Stimulated activated naive B cell treated with anti-CD40 and anti-IgM and Interleukin-4, amounts not matched to agents 10 μg/mL and 1 μg/mL and 100 μg/mL, for 72 hours (primary cell): ENCODE measurements at regions not wholly inside any gene's neighbourhood (a gene's known extent, or its start where the extent isn't known, plus 50 kb on each side); places are given as distances from the start of the nearest gene placed in this dataset.

Experiments
- ATAC-seq, 2 donors: fragments of 150-1000 bp; cut with Tn5 transposase; replicated peaks; 2 replicates each; pipeline ENCODE4 v1.10.0; 2021; ENCODE audit warnings: moderate library complexity in 1 of 2
- DNase-seq: peaks from one replicate; pipeline ENCODE4 v3.0.0; 2021
- H3K27ac Mint-ChIP-seq: one replicate; pipeline ENCODE4 v1.8.0; 2022; ENCODE audit warnings: mild to moderate bottlenecking, mixed read lengths
- H3K27me3 Mint-ChIP-seq, 2 donors: one replicate each; pipeline ENCODE4 v1.8.0; 2022; ENCODE audit warnings: mixed read lengths in 2 of 2
- H3K36me3 Mint-ChIP-seq, 2 donors: one replicate each; pipeline ENCODE4 v1.8.0; 2022; ENCODE audit warnings: mixed read lengths in 2 of 2, mild to moderate bottlenecking in 1 of 2
- H3K4me1 Mint-ChIP-seq, 2 donors: one replicate each; pipeline ENCODE4 v1.8.0; 2022; ENCODE audit warnings: mixed read lengths in 2 of 2, mild to moderate bottlenecking in 1 of 2
- H3K4me3 Mint-ChIP-seq, 2 donors: one replicate each; pipeline ENCODE4 v1.8.0; 2022; ENCODE audit warnings: mild to moderate bottlenecking in 2 of 2, mixed read lengths in 2 of 2, moderate library complexity in 1 of 2
- H3K9me3 Mint-ChIP-seq, 2 donors: one replicate each; pipeline ENCODE4 v1.8.0; 2022; ENCODE audit warnings: mixed read lengths in 2 of 2, mild to moderate bottlenecking in 1 of 2

- ATAC-seq (no peak), DNase-seq (no peak)
- Mint-ChIP-seq H3K27ac (no peak overlapping the region), H3K27me3 (no peaks in the 10 kb centered on the region), H3K9me3 (no peaks in the 10 kb centered on the region), H3K4me1 (peaks cover 13 to 24% of the 10 kb centered on the region in 2 donors), H3K4me3 (no peak overlapping the region), H3K36me3 (no peaks in the 10 kb centered on the region)
These were observed 447.5 kb downstream of the BCL11A start for GRCh38 chr2:60105906-60106305.

DNA sequence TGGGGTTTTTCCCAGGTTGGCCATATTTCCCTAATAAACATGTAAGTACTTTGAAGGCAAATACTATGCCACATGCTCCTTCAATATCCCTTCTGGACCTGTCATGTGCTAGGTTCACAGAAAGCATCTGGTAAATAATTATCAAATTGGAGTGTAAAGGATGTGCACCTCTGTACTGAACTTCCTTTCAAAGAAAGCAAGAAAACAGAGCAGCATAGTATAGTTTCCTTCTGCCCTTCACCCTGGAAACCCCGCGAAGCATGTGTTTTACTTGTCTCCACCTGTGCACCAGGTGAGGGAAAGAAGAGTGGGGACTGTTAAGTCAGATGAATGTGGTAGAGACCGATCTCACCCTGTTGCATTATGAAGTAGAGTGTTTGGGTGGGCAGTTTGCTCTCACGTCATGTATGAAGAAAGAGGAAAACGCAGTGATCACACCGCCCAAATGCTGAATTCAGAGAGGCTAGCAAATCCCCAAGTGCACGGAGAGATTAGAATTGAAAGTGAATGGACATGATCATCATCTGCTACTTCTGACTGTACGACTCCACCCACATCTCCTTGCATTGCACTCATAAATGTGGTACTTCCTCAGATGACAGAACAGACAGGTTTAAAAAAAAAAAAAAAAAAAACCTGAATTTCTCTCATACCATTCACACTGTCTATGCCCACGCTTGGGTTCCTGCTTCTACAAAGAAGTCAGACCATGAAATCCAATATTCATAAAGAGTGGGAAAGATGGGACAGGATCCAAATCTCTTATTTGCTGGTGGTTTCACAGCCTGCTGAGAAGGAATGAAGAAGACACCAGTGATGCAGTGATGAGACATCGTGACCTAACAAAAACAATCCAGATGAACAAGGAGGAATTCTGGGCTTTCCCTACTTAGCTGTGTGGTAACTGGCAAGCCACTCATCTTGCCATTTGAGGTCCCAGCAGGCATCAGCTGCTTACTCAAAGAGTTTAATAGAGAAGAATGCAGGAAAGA is 448.6 kb downstream of the BCL11A start:
- no peaks in the 10 kb centered on the region for H3K27me3 Mint-ChIP-seq
- peak; percentile 96 to 97 for ATAC-seq

DNA sequence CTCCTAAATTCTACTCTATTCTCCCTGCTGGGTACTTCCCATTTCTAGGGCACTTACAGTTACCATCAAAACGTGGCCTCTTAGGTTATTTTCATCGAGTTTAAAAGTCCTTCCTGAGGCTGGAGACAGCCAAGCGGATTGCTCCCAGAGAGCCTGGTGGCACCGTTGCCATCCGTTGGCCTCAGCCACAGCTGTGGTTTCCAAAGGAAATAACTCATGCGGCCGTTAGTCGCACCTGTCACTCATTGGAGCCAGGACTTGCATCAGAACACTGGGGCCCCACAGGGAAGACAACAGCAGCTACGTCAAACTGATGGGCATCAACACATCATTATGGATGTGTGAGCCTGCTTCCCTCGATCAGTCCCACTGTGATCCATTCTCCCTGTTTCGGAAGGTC is 453.4 kb downstream of the BCL11A start:
- no peak for ATAC-seq
- no peak for DNase-seq
- H3K36me3 Mint-ChIP-seq = no peaks in the 10 kb centered on the region
- peaks cover 5 to 13% of the 10 kb centered on the region in 2 donors for H3K27me3 Mint-ChIP-seq
- H3K9me3 Mint-ChIP-seq = no peaks in the 10 kb centered on the region
- H3K27ac Mint-ChIP-seq = no peak overlapping the region
- peaks cover 23 to 26% of the 10 kb centered on the region in 2 donors for H3K4me1 Mint-ChIP-seq
- no peak overlapping the region for H3K4me3 Mint-ChIP-seq

More for the DNA sequence above, 448.6 kb downstream of the BCL11A start:
- Mint-ChIP-seq H3K27ac (no peak overlapping the region), H3K36me3 (no peaks in the 10 kb centered on the region), H3K9me3 (no peaks in the 10 kb centered on the region), H3K4me1 (peaks cover 21 to 32% of the 10 kb centered on the region in 2 donors), H3K4me3 (peak overlapping the region; percentile 82 to 84)
- DNase-seq = peak; percentile 19

DNA sequence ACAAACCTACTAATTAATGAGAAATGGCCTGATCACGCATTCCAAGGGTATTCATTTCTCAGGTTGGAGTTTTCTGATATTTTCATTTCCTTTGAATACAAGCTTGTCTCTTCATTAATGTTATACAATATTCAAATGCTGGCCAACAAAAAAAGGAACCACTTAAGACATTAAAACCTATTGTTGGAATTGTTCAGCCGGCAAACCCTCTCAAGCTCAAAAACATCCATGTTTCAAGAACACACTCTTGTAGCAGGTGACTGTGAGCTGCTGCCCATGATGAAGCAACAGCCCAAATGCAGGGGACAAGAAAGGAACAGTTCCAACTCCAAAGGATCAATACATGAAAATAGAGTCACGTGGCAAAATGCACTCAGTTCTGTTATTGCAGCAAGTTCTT is 454.5 kb downstream of the BCL11A start:
- H3K36me3 Mint-ChIP-seq = no peaks in the 10 kb centered on the region
- ATAC-seq = no peak
- DNase-seq = no peak

GRCh38 chr2:60097298-60097697 is 456.2 kb downstream of the BCL11A start:
- ATAC-seq (no peak), DNase-seq (no peak)
- no peaks in the 10 kb centered on the region for H3K9me3 Mint-ChIP-seq
- H3K4me1 Mint-ChIP-seq = peaks cover 16 to 18% of the 10 kb centered on the region in 2 donors
- H3K27ac Mint-ChIP-seq = no peak overlapping the region
- H3K36me3 Mint-ChIP-seq = no peaks in the 10 kb centered on the region
- H3K27me3 Mint-ChIP-seq = peaks cover 5 to 13% of the 10 kb centered on the region in 2 donors
- H3K4me3 Mint-ChIP-seq = no peak overlapping the region

More for the DNA sequence above, 454.5 kb downstream of the BCL11A start:
- H3K27me3 Mint-ChIP-seq = peaks cover 5 to 13% of the 10 kb centered on the region in 2 donors
- H3K9me3 Mint-ChIP-seq = no peaks in the 10 kb centered on the region
- no peak overlapping the region for H3K4me3 Mint-ChIP-seq
- H3K27ac Mint-ChIP-seq = no peak overlapping the region
- peaks cover 16 to 18% of the 10 kb centered on the region in 2 donors for H3K4me1 Mint-ChIP-seq

GRCh38 chr2:60096556-60096955 is 456.9 kb downstream of the BCL11A start:
- DNase-seq (no peak), ATAC-seq (no peak)
- Mint-ChIP-seq H3K27me3 (peaks cover 5 to 13% of the 10 kb centered on the region in 2 donors), H3K4me1 (peaks cover 16 to 19% of the 10 kb centered on the region in 2 donors), H3K36me3 (no peaks in the 10 kb centered on the region), H3K9me3 (no peaks in the 10 kb centered on the region), H3K27ac (no peak overlapping the region), H3K4me3 (no peak overlapping the region)

GRCh38 chr2:60095903-60096302 is 457.6 kb downstream of the BCL11A start:
- H3K27me3 Mint-ChIP-seq = peaks cover 5 to 13% of the 10 kb centered on the region in 2 donors
- H3K36me3 Mint-ChIP-seq = no peaks in the 10 kb centered on the region
- H3K4me3 Mint-ChIP-seq = no peak overlapping the region
- no peak for DNase-seq
- H3K27ac Mint-ChIP-seq = no peak overlapping the region
- peaks cover 16 to 22% of the 10 kb centered on the region in 2 donors for H3K4me1 Mint-ChIP-seq
- no peaks in the 10 kb centered on the region for H3K9me3 Mint-ChIP-seq
- no peak for ATAC-seq

DNA sequence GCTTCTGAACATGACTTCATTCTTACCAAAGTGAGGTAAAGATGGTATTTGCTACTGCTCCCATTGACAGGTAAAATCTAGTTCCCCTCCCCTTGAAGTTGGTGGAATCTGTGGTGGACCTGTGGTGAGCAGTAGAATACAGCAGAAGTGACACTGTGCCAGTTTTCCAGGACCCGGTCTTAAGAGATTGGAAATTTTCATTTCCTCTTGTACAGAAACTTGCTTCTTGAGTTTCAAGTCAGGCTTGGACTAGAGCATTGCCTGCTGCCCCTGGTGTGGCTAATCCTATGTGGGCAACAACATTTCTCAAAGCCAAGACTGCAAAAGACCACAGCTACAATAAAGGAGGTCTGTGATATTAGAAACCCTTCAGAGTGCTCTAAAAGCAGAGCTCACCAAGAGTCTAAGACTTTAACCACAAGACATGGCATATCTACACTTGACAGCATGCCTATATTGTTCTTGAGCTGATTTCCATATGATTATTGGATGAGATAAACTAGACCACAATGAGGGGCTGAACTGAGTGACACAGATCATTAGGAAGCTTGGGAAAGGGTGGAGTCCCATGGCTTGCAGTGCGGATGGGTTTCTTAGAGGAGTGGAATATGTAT is 458.1 kb downstream of the BCL11A start:
- ATAC-seq (no peak), DNase-seq (no peak)
- H3K27me3 Mint-ChIP-seq = peaks cover 5 to 13% of the 10 kb centered on the region in 2 donors
- no peak overlapping the region for H3K27ac Mint-ChIP-seq
- peaks cover 13 to 19% of the 10 kb centered on the region in 2 donors for H3K4me1 Mint-ChIP-seq
- no peak overlapping the region for H3K4me3 Mint-ChIP-seq
- no peaks in the 10 kb centered on the region for H3K9me3 Mint-ChIP-seq
- H3K36me3 Mint-ChIP-seq = no peaks in the 10 kb centered on the region

GRCh38 chr2:60094450-60094929 is 459.0 kb downstream of the BCL11A start:
- H3K36me3 Mint-ChIP-seq = no peaks in the 10 kb centered on the region

GRCh38 chr2:60092781-60093180 is 460.7 kb downstream of the BCL11A start:
- Mint-ChIP-seq H3K27me3 (peaks cover 0 to 10% of the 10 kb centered on the region in 2 donors), H3K27ac (no peak overlapping the region), H3K9me3 (no peaks in the 10 kb centered on the region), H3K4me3 (no peak overlapping the region), H3K4me1 (peaks cover 6 to 14% of the 10 kb centered on the region in 2 donors), H3K36me3 (no peaks in the 10 kb centered on the region)
- DNase-seq (no peak), ATAC-seq (no peak)

More at GRCh38 chr2:60094450-60094929, 459.0 kb downstream of the BCL11A start:
- Mint-ChIP-seq H3K4me3 (no peak overlapping the region), H3K4me1 (peaks cover 6 to 14% of the 10 kb centered on the region in 2 donors), H3K27me3 (peaks cover 5 to 13% of the 10 kb centered on the region in 2 donors), H3K27ac (no peak overlapping the region), H3K9me3 (no peaks in the 10 kb centered on the region)
- ATAC-seq (no peak), DNase-seq (no peak)

- ATAC-seq (no peak), DNase-seq (no peak)
- Mint-ChIP-seq H3K27ac (no peak overlapping the region), H3K4me3 (no peak overlapping the region), H3K36me3 (no peaks in the 10 kb centered on the region), H3K9me3 (no peaks in the 10 kb centered on the region), H3K4me1 (peaks cover 4 to 9% of the 10 kb centered on the region in 2 donors), H3K27me3 (peaks cover 0 to 6% of the 10 kb centered on the region in 2 donors)
These were observed 461.6 kb downstream of the BCL11A start for GRCh38 chr2:60091894-60092293.

- ATAC-seq = no peak
- Mint-ChIP-seq H3K27me3 (peaks cover 0 to 4% of the 10 kb centered on the region in 2 donors), H3K27ac (no peak overlapping the region), H3K4me1 (peaks cover 2 to 4% of the 10 kb centered on the region in 2 donors), H3K9me3 (no peaks in the 10 kb centered on the region), H3K4me3 (no peak overlapping the region), H3K36me3 (no peaks in the 10 kb centered on the region)
- DNase-seq = no peak
These were observed 462.2 kb downstream of the BCL11A start for GRCh38 chr2:60091266-60091665.

DNA sequence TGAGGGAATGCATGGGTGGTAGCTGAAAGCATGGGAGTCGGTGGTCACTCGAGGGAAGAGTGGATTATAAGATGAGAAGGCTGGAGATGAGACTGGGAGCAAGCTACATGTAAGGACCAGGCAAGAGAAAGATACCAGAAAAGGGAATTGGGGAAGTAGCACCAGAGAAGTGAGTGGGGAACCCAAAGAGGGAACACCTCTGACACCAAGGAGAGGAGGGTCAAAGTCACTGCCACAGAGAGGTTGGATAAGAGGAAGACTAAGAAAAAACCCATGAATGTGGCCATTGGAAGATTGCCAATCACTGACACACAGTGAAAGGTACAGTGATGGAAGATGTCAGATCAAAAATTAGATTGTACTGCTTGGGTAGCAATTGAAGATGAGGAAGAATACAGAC is 473.9 kb downstream of the BCL11A start:
- no peak for ATAC-seq

GRCh38 chr2:60075048-60075447 is 478.4 kb downstream of the BCL11A start:
- Mint-ChIP-seq H3K4me3 (no peak overlapping the region), H3K27ac (no peak overlapping the region), H3K27me3 (peaks cover 0 to 4% of the 10 kb centered on the region in 2 donors), H3K36me3 (no peaks in the 10 kb centered on the region), H3K4me1 (peaks cover 0 to 2% of the 10 kb centered on the region in 2 donors), H3K9me3 (no peaks in the 10 kb centered on the region)
- DNase-seq = no peak
- no peak for ATAC-seq

More for the DNA sequence above, 473.9 kb downstream of the BCL11A start:
- H3K4me1 Mint-ChIP-seq = no peaks in the 10 kb centered on the region
- H3K27ac Mint-ChIP-seq = no peak overlapping the region
- H3K27me3 Mint-ChIP-seq = no peaks in the 10 kb centered on the region
- no peak for DNase-seq
- H3K36me3 Mint-ChIP-seq = no peaks in the 10 kb centered on the region
- H3K4me3 Mint-ChIP-seq = no peak overlapping the region
- no peaks in the 10 kb centered on the region for H3K9me3 Mint-ChIP-seq
